Astrocyte (in vitro differentiated cells and primary cell): ENCODE measurements at regions not wholly inside any gene's neighbourhood (a gene's known extent, or its start where the extent isn't known, plus 50 kb on each side); places are given as distances from the start of the nearest gene placed in this dataset.

Experiments used
- DNase-seq: peaks from one replicate; pipeline ENCODE4 v3.0.0-alpha.2; 2010; ENCODE audit warnings: low read depth
- FAIRE-seq: peaks from 2 replicates; lab custom pipeline; 2011; peaks lifted over from hg19 to GRCh38; lab: Jason Lieb, UNC
- H2AFZ ChIP-seq: 2 replicates; pipeline ENCODE4 v1.6.0; 2012; ENCODE audit warnings: low read depth, low read length, inconsistent platforms
- H3K27ac ChIP-seq: 2 replicates; pipeline ENCODE4 v1.5.1; 2011; ENCODE audit warnings: low read depth, low read length, inconsistent platforms
- H3K27me3 ChIP-seq: 2 replicates; pipeline ENCODE4 v1.6.0; 2011; ENCODE audit warnings: low read length, inconsistent platforms; ENCODE audit not compliant: insufficient read depth
- H3K36me3 ChIP-seq: 2 replicates; pipeline ENCODE4 v1.5.1; 2011; ENCODE audit warnings: low read length, inconsistent platforms; ENCODE audit not compliant: insufficient read depth
- H3K4me1 ChIP-seq: 2 replicates; pipeline ENCODE4 v1.5.1; 2011; ENCODE audit warnings: low read length, inconsistent platforms; ENCODE audit not compliant: insufficient read depth
- H3K4me2 ChIP-seq: 2 replicates; pipeline ENCODE4 v1.6.0; 2012; ENCODE audit warnings: low read length, inconsistent platforms
- H3K4me3 ChIP-seq: 2 replicates; pipeline ENCODE4 v1.5.1; 2011; ENCODE audit warnings: low read depth, mild to moderate bottlenecking, low read length, inconsistent platforms; ENCODE audit not compliant: insufficient read depth
- H3K79me2 ChIP-seq: 2 replicates; pipeline ENCODE4 v1.6.0; 2012; ENCODE audit warnings: mild to moderate bottlenecking, low read length, inconsistent platforms; ENCODE audit not compliant: insufficient read depth
- H3K9ac ChIP-seq: 2 replicates; pipeline ENCODE4 v1.6.0; 2012; ENCODE audit warnings: mild to moderate bottlenecking, low read length, inconsistent platforms
- H3K9me3 ChIP-seq: 2 replicates; pipeline ENCODE4 v1.5.1; 2012; ENCODE audit warnings: low read depth, mild to moderate bottlenecking, low read length, inconsistent platforms; ENCODE audit not compliant: insufficient read depth
- H4K20me1 ChIP-seq: 2 replicates; pipeline ENCODE4 v1.6.0; 2012; ENCODE audit warnings: low read length, inconsistent platforms; ENCODE audit not compliant: insufficient read depth
- H3K27ac Mint-ChIP-seq: one replicate; pipeline ENCODE4 v1.8.0; 2021; ENCODE audit warnings: mild to moderate bottlenecking, mixed read lengths; ENCODE audit not compliant: unreplicated experiment
- H3K27me3 Mint-ChIP-seq: one replicate; pipeline ENCODE4 v1.8.0; 2021; ENCODE audit warnings: low read depth, mixed read lengths; ENCODE audit not compliant: unreplicated experiment
- H3K36me3 Mint-ChIP-seq: one replicate; pipeline ENCODE4 v1.8.0; 2021; ENCODE audit warnings: low read depth, mixed read lengths; ENCODE audit not compliant: unreplicated experiment
- H3K4me1 Mint-ChIP-seq: one replicate; pipeline ENCODE4 v1.8.0; 2021; ENCODE audit warnings: low read depth, mixed read lengths; ENCODE audit not compliant: unreplicated experiment
- H3K4me3 Mint-ChIP-seq: one replicate; pipeline ENCODE4 v1.8.0; 2021; ENCODE audit warnings: mild to moderate bottlenecking, moderate library complexity, mixed read lengths; ENCODE audit not compliant: unreplicated experiment
- H3K9me3 Mint-ChIP-seq: one replicate; pipeline ENCODE4 v1.8.0; 2021; ENCODE audit warnings: mild to moderate bottlenecking, mixed read lengths; ENCODE audit not compliant: unreplicated experiment
- CTCF ChIP-seq: IDR thresholded peaks from 2 replicates; pipeline ENCODE4 v1.5.1; 2011; ENCODE audit warnings: low read depth, mild to moderate bottlenecking, inconsistent platforms, low read length, moderate library complexity; ENCODE audit not compliant: insufficient read depth
- EZH2 ChIP-seq: IDR thresholded peaks from 2 replicates; pipeline ENCODE4 v1.6.1; 2012; ENCODE audit warnings: mild to moderate bottlenecking, low read length, inconsistent platforms; ENCODE audit not compliant: insufficient read depth

GRCh38 chr12:116687888-116688287 is 50.0 kb downstream of the SPRING1 start:
- Histone ChIP-seq H3K27me3 (peaks cover 24% of the 10 kb centered on the region), H4K20me1 (no peaks in the 10 kb centered on the region), H3K27ac (no peak overlapping the region), H3K4me1 (no peaks in the 10 kb centered on the region), H3K4me2 (no peak overlapping the region), H2AFZ (peak overlapping the region; percentile 52), H3K9ac (no peak overlapping the region), H3K9me3 (no peaks in the 10 kb centered on the region), H3K36me3 (no peaks in the 10 kb centered on the region), H3K4me3 (no peak overlapping the region), H3K79me2 (no peaks in the 10 kb centered on the region)
- no peak for DNase-seq
- Mint-ChIP-seq H3K27me3 (peaks cover 31% of the 10 kb centered on the region), H3K4me3 (no peak overlapping the region), H3K36me3 (no peaks in the 10 kb centered on the region), H3K4me1 (no peaks in the 10 kb centered on the region), H3K27ac (no peak overlapping the region), H3K9me3 (peaks cover 2% of the 10 kb centered on the region)
- no peak for FAIRE-seq
- TF ChIP-seq EZH2: no peak
- peak; percentile 28 for TF ChIP-seq CTCF

GRCh38 chr12:116684891-116685290 is 53.0 kb downstream of the SPRING1 start:
- H2AFZ ChIP-seq: no peak overlapping the region
- Mint-ChIP-seq H3K27ac (no peak overlapping the region), H3K36me3 (no peaks in the 10 kb centered on the region), H3K4me3 (no peak overlapping the region), H3K4me1 (no peaks in the 10 kb centered on the region), H3K9me3 (peaks cover 2% of the 10 kb centered on the region), H3K27me3 (peaks cover 17% of the 10 kb centered on the region)
- no peaks in the 10 kb centered on the region for H4K20me1 ChIP-seq
- no peaks in the 10 kb centered on the region for H3K4me1 ChIP-seq
- H3K9me3 ChIP-seq: no peaks in the 10 kb centered on the region
- no peak overlapping the region for H3K27ac ChIP-seq
- TF ChIP-seq CTCF (no peak), EZH2 (no peak)
- no peak for FAIRE-seq
- H3K79me2 ChIP-seq: no peaks in the 10 kb centered on the region
- no peak overlapping the region for H3K4me3 ChIP-seq
- no peak for DNase-seq
- no peaks in the 10 kb centered on the region for H3K36me3 ChIP-seq
- no peak overlapping the region for H3K4me2 ChIP-seq
- no peak overlapping the region for H3K9ac ChIP-seq
- H3K27me3 ChIP-seq: peaks cover 2% of the 10 kb centered on the region

- Mint-ChIP-seq H3K4me1 (no peaks in the 10 kb centered on the region), H3K36me3 (no peaks in the 10 kb centered on the region), H3K9me3 (peaks cover 4% of the 10 kb centered on the region), H3K4me3 (no peak overlapping the region), H3K27ac (no peak overlapping the region), H3K27me3 (peaks cover 2% of the 10 kb centered on the region)
- no peak overlapping the region for H3K9ac ChIP-seq
- no peak overlapping the region for H2AFZ ChIP-seq
- H4K20me1 ChIP-seq: no peaks in the 10 kb centered on the region
- H3K9me3 ChIP-seq: no peaks in the 10 kb centered on the region
- H3K36me3 ChIP-seq: no peaks in the 10 kb centered on the region
- FAIRE-seq (no peak), DNase-seq (no peak)
- H3K4me1 ChIP-seq: no peaks in the 10 kb centered on the region
- no peak overlapping the region for H3K4me2 ChIP-seq
- H3K27ac ChIP-seq: no peak overlapping the region
- H3K79me2 ChIP-seq: no peaks in the 10 kb centered on the region
- H3K27me3 ChIP-seq: no peaks in the 10 kb centered on the region
- no peak overlapping the region for H3K4me3 ChIP-seq
- no peak for TF ChIP-seq EZH2
- TF ChIP-seq CTCF: no peak
Observed at GRCh38 chr12:116677202-116677661, 60.6 kb downstream of the SPRING1 start.
